Thyroid gland (tissue), 4 donors: ENCODE measurements at regions not wholly inside any gene's neighbourhood (a gene's known extent, or its start where the extent isn't known, plus 50 kb on each side); places are given as distances from the start of the nearest gene placed in this dataset.

Experiments used
- DNase-seq, 2 donors: peaks; one replicate each; pipeline ENCODE4 v3.0.0-alpha.2; 2019
- H3K27ac ChIP-seq, 3 donors: fragments of 200-600 bp; sonication (generic); 1 replicate in 2 of 3; 2 replicates in 1 of 3; pipeline ENCODE4 v1.5.1; 2016 to 2019; ENCODE audit warnings: mild to moderate bottlenecking in 1 of 3, moderate library complexity in 1 of 3
- H3K27me3 ChIP-seq: fragments of 200-600 bp; sonication (generic); one replicate; pipeline ENCODE4 v1.5.1; 2019
- H3K36me3 ChIP-seq, 2 donors: fragments of 200-600 bp; sonication (generic); one replicate each; pipeline ENCODE4 v1.5.1; 2016 to 2019
- H3K4me1 ChIP-seq, 2 donors: fragments of 200-600 bp; sonication (generic); one replicate each; pipeline ENCODE4 v1.5.1; 2017 to 2019
- H3K4me3 ChIP-seq, 3 donors: fragments of 200-600 bp; sonication (generic); replicated peaks in 1 of 3; 1 replicate in 2 of 3; 2 replicates in 1 of 3; pipeline ENCODE4 v1.5.1; 2016; ENCODE audit warnings: mild to moderate bottlenecking in 1 of 3
- H3K9me3 ChIP-seq: fragments of 200-600 bp; sonication (generic); one replicate; pipeline ENCODE4 v1.5.1; 2017
- POLR2A ChIP-seq, 2 donors: fragments of 450-650 bp; IDR thresholded peaks; one replicate each; pipeline ENCODE4 v1.6.1; 2017; ENCODE audit warnings: antibody characterized with exemption in 2 of 2, mild to moderate bottlenecking in 2 of 2, moderate library complexity in 1 of 2
- WGBS, 2 donors: methylation state at CpG; one replicate each; pipeline ENCODE4 v1.1.5; 2017; 5-methylcytosine and 5-hydroxymethylcytosine counted together
- intact Hi-C: fragments of 100-400 bp; cut with DNase I; formaldehyde crosslinking; loops from one replicate; pipeline ENCODE4 v1.15.1; 2023
- TF ChIP-seq, protein P1 (sequence below), 6 experiments: fragments of 200-600 bp in 3 of 6; fragments of 450-650 bp in 3 of 6; sonication (generic) in 3 of 6; IDR thresholded peaks; one replicate each; pipeline ENCODE4 v1.5.1; 2016 to 2019; ENCODE audit warnings: antibody characterized with exemption in 6 of 6, mild to moderate bottlenecking in 2 of 6, inconsistent platforms in 1 of 6, moderate library complexity in 1 of 6

DNA sequence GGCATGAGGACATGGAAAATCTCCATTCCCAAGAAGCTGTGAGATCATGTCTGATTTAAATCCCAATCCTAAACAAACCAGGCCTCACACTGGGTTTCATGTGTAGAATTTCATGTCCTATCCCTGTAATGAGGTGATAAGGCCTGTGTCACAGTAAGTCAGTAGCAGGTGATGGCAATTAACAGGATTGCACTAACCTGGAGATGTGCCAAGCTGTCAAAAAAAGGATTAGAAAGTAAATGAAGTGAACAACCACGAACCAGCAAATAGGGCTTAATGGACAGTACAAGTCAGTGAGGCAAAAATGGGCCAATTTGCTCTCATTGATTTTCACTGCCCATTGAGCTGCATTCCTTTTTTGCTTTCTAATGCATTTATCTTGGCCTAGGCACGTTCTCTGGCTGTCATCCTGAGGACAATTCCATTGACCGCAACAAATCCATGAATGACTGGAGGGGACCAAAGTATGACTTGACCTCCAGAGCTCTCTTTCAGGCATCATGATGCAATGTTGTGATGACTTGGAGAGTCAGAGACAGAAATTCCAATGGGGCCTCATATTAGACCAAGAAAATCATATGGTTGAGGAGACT lies 673.6 kb upstream of the ADGRL2 start:
- no peak overlapping the region for H3K27ac ChIP-seq
- no peak for DNase-seq
- H3K4me1 ChIP-seq, result no peaks in the 10 kb centered on the region
- no peaks in the 10 kb centered on the region for H3K36me3 ChIP-seq
- no peaks in the 10 kb centered on the region for H3K27me3 ChIP-seq
- intact Hi-C loops, result no loop called here
- 63 to 78% methylated on average over 3 of the region's 3 CpGs for WGBS, 2 donors
- TF ChIP-seq, protein P1, sequence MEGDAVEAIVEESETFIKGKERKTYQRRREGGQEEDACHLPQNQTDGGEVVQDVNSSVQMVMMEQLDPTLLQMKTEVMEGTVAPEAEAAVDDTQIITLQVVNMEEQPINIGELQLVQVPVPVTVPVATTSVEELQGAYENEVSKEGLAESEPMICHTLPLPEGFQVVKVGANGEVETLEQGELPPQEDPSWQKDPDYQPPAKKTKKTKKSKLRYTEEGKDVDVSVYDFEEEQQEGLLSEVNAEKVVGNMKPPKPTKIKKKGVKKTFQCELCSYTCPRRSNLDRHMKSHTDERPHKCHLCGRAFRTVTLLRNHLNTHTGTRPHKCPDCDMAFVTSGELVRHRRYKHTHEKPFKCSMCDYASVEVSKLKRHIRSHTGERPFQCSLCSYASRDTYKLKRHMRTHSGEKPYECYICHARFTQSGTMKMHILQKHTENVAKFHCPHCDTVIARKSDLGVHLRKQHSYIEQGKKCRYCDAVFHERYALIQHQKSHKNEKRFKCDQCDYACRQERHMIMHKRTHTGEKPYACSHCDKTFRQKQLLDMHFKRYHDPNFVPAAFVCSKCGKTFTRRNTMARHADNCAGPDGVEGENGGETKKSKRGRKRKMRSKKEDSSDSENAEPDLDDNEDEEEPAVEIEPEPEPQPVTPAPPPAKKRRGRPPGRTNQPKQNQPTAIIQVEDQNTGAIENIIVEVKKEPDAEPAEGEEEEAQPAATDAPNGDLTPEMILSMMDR (IDR thresholded peaks at IDR 0.05), result no peak
- no peak for TF ChIP-seq POLR2A (IDR thresholded peaks at IDR 0.05)
- H3K9me3 ChIP-seq, result no peaks in the 10 kb centered on the region
- no peak overlapping the region for H3K4me3 ChIP-seq

DNA sequence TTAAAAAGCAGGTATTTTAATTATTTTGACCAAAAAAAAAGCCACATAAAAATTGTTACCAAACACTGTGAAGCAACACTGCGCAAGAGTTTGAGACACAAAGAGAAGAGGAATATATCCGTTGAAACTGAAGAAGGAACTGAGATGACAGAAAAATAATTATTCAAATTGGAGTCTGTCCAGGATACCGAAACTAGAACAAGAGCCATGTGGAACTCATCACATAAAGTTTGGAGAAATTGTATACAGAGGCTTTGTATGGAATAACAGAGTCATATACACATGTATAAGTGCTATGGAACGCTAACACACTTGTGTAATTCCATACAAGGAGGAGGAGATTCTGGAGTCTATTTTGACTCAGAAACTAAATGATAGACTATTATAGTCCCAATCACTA lies 675.1 kb upstream of the ADGRL2 start:
- Histone ChIP-seq H3K27ac (no peak overlapping the region), H3K4me3 (no peak overlapping the region), H3K27me3 (no peaks in the 10 kb centered on the region), H3K9me3 (no peaks in the 10 kb centered on the region), H3K36me3 (no peaks in the 10 kb centered on the region), H3K4me1 (no peaks in the 10 kb centered on the region)
- no peak for DNase-seq
- WGBS, 2 donors, result 74 to 82% methylated on average over 4 of the region's 4 CpGs
- TF ChIP-seq POLR2A (IDR thresholded peaks at IDR 0.05), result no peak
- TF ChIP-seq, protein P1 (IDR thresholded peaks at IDR 0.05), result no peak
- intact Hi-C loops, result no loop called here

DNA sequence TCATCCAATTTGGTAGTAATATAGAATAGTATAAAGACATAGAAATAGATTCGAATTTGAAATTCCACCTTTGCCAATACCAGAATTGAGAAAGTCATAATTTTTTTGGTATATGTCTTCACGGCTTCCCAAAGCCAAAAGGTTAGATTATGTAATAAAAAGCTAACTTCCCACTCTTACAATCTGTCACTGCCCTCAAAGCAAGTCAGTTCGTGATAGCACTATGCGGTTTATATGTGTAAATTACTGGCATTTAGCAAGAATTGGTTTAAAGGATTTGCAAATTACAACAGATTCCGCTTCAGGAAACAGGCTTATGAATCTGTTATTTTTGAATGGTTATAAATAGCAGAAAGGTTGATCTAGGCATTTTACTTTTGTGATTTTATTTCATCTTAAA lies 679.4 kb upstream of the ADGRL2 start:
- Histone ChIP-seq H3K36me3 (no peaks in the 10 kb centered on the region), H3K4me3 (no peak overlapping the region), H3K9me3 (no peaks in the 10 kb centered on the region), H3K27ac (no peak overlapping the region), H3K4me1 (no peaks in the 10 kb centered on the region), H3K27me3 (no peaks in the 10 kb centered on the region)
- TF ChIP-seq POLR2A (IDR thresholded peaks at IDR 0.05), result no peak
- TF ChIP-seq, protein P1 (IDR thresholded peaks at IDR 0.05), result no peak
- 84 to 90% methylated on average over 5 of the region's 5 CpGs for WGBS, 2 donors
- intact Hi-C loops, result no loop called here
- no peak for DNase-seq

DNA sequence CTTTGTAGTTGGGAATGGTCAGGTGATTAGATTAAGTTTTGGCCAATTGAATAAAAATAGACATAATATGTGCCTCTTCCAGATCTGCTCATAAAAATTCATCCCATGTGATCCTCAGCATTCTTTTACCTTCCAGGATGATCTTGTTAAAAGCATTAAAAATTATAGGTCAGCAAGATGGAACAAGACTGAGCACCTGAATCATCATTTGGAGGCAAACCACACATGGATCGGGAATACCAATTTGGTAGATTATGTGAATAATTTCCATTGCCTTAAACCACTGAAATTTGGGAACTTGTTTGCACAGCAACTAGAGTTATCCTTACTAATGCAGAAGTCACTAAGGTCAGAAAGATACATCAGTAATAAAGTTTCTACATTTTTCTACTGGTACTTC lies 681.4 kb upstream of the ADGRL2 start:
- TF ChIP-seq, protein P1 (IDR thresholded peaks at IDR 0.05), result no peak
- no peak for TF ChIP-seq POLR2A (IDR thresholded peaks at IDR 0.05)
- WGBS, 2 donors, result 97 to 100% methylated on average over 1 of the region's 1 CpG
- intact Hi-C loops, result no loop called here

DNA sequence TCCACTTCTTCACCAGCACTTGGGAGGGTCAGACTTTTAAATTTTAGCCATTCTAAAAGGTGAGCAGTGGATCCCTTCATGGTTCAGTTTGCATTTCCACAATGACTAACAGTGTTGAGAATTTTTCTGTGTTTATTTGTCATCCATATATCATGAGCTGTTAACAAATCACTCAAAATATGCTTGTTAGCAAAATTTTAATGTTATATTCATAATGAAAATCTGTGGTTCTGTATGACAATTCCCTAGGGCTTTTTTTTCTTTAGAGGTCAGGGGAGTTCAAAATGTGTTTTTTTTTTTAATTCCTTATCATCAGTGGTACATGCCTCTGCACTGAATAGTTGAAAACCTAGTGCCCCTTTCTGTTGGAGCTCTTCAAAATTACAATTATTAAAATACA lies 682.2 kb upstream of the ADGRL2 start:
- Histone ChIP-seq H3K4me1 (no peaks in the 10 kb centered on the region), H3K4me3 (no peak overlapping the region), H3K36me3 (no peaks in the 10 kb centered on the region), H3K27ac (no peak overlapping the region), H3K27me3 (no peaks in the 10 kb centered on the region), H3K9me3 (no peaks in the 10 kb centered on the region)
- intact Hi-C loops, result no loop called here
- TF ChIP-seq POLR2A (IDR thresholded peaks at IDR 0.05), result no peak
- TF ChIP-seq, protein P1 (IDR thresholded peaks at IDR 0.05), result no peak
- no peak for DNase-seq

More for the DNA sequence above, 681.4 kb upstream of the ADGRL2 start:
- Histone ChIP-seq H3K36me3 (no peaks in the 10 kb centered on the region), H3K27me3 (no peaks in the 10 kb centered on the region), H3K4me1 (no peaks in the 10 kb centered on the region), H3K9me3 (no peaks in the 10 kb centered on the region), H3K4me3 (no peak overlapping the region), H3K27ac (no peak overlapping the region)
- no peak for DNase-seq
